GM12875 (cell line): ENCODE measurements at regions not wholly inside any gene's neighbourhood (a gene's known extent, or its start where the extent isn't known, plus 50 kb on each side); places are given as distances from the start of the nearest gene placed in this dataset.

ENCODE experiments used
- H3K4me3 ChIP-seq: one replicate; pipeline ENCODE4 v1.5.1; 2011; ENCODE audit warnings: low read depth, low read length, control low read depth
- TF ChIP-seq, protein P1 (sequence below): IDR thresholded peaks from 2 replicates; pipeline ENCODE4 v1.5.1; 2011; ENCODE audit warnings: low read depth, mild to moderate bottlenecking, control low read depth, inconsistent platforms, low read length, moderate library complexity, borderline replicate concordance; ENCODE audit not compliant: insufficient read depth

DNA sequence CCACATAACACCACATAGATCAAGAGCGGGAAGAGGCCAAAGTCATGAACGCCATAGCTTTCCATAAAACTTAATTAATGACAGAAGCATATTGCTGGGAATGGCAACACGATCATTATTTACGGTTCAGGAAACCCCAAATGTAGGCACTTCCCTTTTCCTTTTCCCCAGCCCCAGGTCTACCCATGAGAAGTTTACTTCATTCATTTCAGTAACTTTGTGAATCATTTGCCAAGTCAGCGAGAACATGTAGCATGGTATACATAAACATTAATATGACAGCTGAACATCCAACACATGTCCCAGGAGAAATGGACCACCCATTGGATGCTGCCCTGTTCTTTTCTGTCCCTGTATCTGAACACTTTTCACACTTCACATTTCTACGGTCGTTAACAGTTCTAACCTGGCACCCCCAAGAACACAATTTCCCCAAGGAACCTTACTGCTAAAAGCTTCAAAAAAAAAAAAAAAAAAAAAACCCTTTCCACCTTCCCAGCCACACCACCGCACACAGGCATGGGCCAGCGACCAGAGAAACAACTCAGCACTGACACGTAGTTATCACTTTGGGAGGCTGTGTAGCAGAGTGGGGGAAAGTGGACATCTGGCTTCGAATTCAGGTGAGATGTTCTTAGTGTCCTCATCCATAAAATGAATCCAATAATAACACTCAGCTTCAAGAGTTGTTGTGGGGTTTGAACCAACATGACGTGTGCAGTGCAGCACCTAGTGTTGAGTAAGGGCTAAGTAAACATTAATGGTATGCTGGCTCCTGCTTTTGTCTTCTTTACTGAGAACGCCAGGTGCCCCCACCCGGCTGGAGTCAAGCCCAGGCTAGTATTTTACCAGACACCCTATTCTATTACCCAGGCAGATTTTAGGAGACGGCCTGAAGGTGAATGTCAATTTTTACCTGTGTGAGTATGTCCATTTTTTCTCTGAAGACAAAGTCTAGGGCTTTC is 371.5 kb downstream of the LNPK start:
- no peak overlapping the region for H3K4me3 ChIP-seq
- TF ChIP-seq, protein P1, sequence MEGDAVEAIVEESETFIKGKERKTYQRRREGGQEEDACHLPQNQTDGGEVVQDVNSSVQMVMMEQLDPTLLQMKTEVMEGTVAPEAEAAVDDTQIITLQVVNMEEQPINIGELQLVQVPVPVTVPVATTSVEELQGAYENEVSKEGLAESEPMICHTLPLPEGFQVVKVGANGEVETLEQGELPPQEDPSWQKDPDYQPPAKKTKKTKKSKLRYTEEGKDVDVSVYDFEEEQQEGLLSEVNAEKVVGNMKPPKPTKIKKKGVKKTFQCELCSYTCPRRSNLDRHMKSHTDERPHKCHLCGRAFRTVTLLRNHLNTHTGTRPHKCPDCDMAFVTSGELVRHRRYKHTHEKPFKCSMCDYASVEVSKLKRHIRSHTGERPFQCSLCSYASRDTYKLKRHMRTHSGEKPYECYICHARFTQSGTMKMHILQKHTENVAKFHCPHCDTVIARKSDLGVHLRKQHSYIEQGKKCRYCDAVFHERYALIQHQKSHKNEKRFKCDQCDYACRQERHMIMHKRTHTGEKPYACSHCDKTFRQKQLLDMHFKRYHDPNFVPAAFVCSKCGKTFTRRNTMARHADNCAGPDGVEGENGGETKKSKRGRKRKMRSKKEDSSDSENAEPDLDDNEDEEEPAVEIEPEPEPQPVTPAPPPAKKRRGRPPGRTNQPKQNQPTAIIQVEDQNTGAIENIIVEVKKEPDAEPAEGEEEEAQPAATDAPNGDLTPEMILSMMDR: no peak

DNA sequence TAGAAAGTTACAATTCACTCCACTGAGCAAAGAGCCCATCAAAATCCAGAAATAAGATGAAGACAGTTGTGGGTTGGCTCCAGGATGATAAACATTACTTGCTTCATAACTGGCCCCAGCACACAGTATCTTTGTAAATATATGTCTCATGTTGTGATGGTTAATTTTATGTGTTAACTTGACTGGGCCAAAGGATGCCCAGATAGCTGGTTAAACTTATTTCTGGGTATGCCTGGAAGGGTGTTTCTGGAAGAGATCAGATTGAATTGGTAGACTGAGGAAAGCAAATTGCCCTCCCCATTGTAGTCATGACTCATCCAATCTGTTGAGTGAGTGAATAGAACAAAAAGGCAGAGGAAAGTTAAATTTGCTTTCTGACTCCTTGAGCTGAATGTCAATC is 373.8 kb downstream of the LNPK start:
- H3K4me3 ChIP-seq: no peak overlapping the region
- TF ChIP-seq, protein P1: no peak

DNA sequence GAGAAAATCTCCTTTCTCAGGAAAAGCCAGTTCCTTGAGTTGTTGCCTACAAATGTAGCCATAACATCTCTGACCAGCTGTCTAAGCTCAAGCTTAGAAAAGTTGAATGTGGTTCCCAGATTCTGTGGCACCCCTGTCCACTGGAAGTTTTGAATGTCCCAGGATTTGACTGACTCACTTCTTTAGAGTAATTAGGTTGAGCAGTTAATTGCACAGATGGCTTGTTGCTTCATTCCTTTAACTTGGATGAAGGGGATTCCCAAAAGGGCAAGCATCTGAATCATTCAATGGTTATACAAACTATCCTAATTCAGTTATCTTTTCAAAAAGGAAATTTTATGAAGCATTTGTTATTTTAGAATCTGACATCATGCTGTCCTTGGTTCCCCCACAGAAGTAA is 374.7 kb downstream of the LNPK start:
- TF ChIP-seq, protein P1: no peak
- H3K4me3 ChIP-seq: no peak overlapping the region

DNA sequence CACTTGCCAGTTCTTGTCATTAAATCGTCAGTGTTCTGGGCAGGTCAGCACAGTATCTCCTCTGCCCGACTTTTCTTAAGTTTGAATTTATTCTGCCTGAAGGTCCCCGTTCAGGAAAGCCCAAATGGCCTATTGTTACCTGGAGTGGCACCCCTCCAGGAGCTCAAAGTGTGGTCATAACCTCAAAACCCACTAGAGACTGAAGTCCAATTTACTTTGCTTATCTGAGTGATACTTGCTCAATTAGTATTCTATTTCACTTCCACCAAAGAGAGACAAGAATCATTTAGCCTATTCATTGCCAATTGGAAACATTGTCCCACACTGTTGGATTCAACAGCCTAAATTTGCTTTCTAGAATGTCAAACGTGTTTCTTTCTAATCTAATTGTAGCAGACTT is 375.3 kb downstream of the LNPK start:
- TF ChIP-seq, protein P1: no peak
- no peak overlapping the region for H3K4me3 ChIP-seq

DNA sequence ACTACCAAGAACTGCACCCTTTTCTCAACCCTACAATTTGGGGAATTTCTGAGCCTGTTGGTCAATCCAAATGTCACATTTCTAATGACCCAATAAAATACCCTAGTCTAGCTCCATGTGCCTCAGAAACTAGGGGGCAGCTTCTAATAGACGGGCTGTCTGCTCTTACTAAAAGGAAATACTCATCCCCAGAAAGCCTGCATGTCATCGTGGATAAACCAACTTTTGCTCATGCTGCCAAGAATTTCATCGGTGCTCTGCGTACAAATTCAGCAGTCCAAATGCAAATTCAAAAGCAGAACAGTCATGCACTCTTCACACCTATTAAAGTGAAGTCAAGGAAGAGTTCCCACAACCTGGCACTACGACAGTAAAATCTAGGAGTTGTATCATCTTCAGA is 377.3 kb downstream of the LNPK start:
- H3K4me3 ChIP-seq: no peak overlapping the region
- TF ChIP-seq, protein P1: no peak

DNA sequence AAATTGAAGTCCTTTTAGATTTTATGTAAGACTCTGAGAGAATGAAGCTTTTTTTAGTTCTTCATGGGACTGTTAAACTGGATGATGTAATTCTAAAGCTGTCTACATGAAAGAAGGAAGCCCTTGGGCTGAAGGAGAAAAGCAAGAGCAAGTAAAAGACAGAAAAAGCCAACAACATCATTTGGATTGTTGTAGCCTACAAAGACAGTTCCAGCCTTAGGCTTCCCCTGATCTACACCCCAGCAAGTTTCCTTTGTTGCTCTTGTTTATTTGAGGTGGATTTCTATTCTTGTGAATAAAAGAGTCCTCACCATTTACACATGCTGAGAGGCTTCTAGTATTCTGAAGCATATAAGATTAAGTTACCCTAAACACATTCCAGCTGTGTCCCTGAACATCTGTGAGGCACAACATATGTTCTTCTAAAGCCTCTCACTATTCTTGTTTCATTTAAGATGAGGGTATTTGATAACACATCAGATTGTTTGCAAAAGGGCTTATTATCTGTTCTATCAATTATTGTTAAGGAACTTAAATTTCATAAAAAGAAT is 377.8 kb downstream of the LNPK start:
- TF ChIP-seq, protein P1: no peak
- H3K4me3 ChIP-seq: no peak overlapping the region

DNA sequence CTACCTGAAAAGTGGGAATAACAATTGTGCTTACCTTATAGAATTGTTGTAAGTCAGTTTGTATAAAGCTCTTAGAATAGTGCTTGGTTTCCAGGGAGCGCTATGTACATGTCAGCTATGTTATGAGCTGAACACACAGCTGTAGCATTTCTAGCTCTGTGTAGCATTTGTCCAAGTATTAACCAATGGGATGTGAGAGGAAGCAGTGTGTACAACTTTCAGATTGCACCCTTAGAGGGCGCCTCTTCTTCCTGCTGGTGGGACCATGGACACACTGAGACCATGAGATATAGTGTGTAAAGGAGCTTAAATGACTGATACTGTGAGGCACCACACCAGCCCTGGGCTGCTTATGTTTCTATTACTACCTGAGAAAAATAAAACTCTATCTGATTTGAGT is 380.2 kb downstream of the LNPK start:
- TF ChIP-seq, protein P1: peak; percentile 8; the same call in 1 of the 2 replicates
- no peak overlapping the region for H3K4me3 ChIP-seq
